GM21723 (cell line): ENCODE measurements at regions not wholly inside any gene's neighbourhood (a gene's known extent, or its start where the extent isn't known, plus 50 kb on each side); places are given as distances from the start of the nearest gene placed in this dataset.

ENCODE experiments used
- ATAC-seq: cut with Tn5 transposase; IDR thresholded peaks from one replicate; pipeline ENCODE4 v1.9.1; 2021; ENCODE audit warnings: mild to moderate bottlenecking, moderate library complexity; ENCODE audit not compliant: unreplicated experiment

- ATAC-seq, result no peak
These were observed 1387.7 kb downstream of the MAT2B start for GRCh38 chr5:164893071-164893470.

- no peak for ATAC-seq
These were observed 1393.3 kb downstream of the MAT2B start for GRCh38 chr5:164898705-164899104.

- no peak for ATAC-seq
These were observed 1404.3 kb downstream of the MAT2B start for GRCh38 chr5:164909673-164910072.

GRCh38 chr5:164921722-164922121 is 1416.3 kb downstream of the MAT2B start:
- ATAC-seq, result no peak

- ATAC-seq, result no peak
These were observed 1428.6 kb downstream of the MAT2B start for GRCh38 chr5:164934039-164934438.

- no peak for ATAC-seq
These were observed 1429.1 kb downstream of the MAT2B start for GRCh38 chr5:164934561-164934960.

- ATAC-seq, result no peak
These were observed 1435.7 kb downstream of the MAT2B start for GRCh38 chr5:164941132-164941531.

- no peak for ATAC-seq
These were observed 1445.5 kb downstream of the MAT2B start for GRCh38 chr5:164950927-164951326.

- ATAC-seq, result no peak
These were observed 1446.2 kb downstream of the MAT2B start for GRCh38 chr5:164951570-164951969.

GRCh38 chr5:164958688-164959087 is 1453.3 kb downstream of the MAT2B start:
- no peak for ATAC-seq

- ATAC-seq, result no peak
These were observed 1454.3 kb downstream of the MAT2B start for GRCh38 chr5:164959761-164960160.

GRCh38 chr5:164962329-164962961 is 1457.0 kb downstream of the MAT2B start:
- no peak for ATAC-seq

GRCh38 chr5:164966611-164967010 is 1461.2 kb downstream of the MAT2B start:
- ATAC-seq, result no peak

GRCh38 chr5:164967354-164967753 is 1461.9 kb downstream of the MAT2B start:
- ATAC-seq, result no peak

GRCh38 chr5:164972973-164973372 is 1467.6 kb downstream of the MAT2B start:
- no peak for ATAC-seq

GRCh38 chr5:164975986-164976385 is 1470.6 kb downstream of the MAT2B start:
- no peak for ATAC-seq

GRCh38 chr5:164980480-164980879 is 1475.1 kb downstream of the MAT2B start:
- no peak for ATAC-seq

GRCh38 chr5:164998142-164998541 is 1492.7 kb downstream of the MAT2B start:
- ATAC-seq, result no peak

GRCh38 chr5:164998590-164998989 is 1493.2 kb downstream of the MAT2B start:
- ATAC-seq, result no peak

- ATAC-seq, result no peak
These were observed 1495.2 kb downstream of the MAT2B start for GRCh38 chr5:165000479-165001190.

- no peak for ATAC-seq
These were observed 1497.9 kb downstream of the MAT2B start for GRCh38 chr5:165003283-165003682.

- no peak for ATAC-seq
These were observed 1498.8 kb downstream of the MAT2B start for GRCh38 chr5:165004175-165004574.

GRCh38 chr5:165014439-165014838 is 1509.0 kb downstream of the MAT2B start:
- ATAC-seq, result no peak
